WERI-Rb-1 (cell line): ENCODE measurements at regions not wholly inside any gene's neighbourhood (a gene's known extent, or its start where the extent isn't known, plus 50 kb on each side); places are given as distances from the start of the nearest gene placed in this dataset.

Source experiments
- DNase-seq: peaks from one replicate; pipeline ENCODE4 v3.0.0-alpha.2; 2020
- H3K27ac ChIP-seq: fragments of 250-450 bp; sonication (Bioruptor Pico); 2 replicates; pipeline ENCODE4 v1.5.1; 2020; ENCODE audit warnings: mild to moderate bottlenecking, moderate library complexity
- H3K27me3 ChIP-seq: fragments of 250-450 bp; sonication (Bioruptor Pico); 2 replicates; pipeline ENCODE4 v1.5.1; 2021; ENCODE audit warnings: mild to moderate bottlenecking, low read depth, moderate library complexity; ENCODE audit not compliant: insufficient read depth, severe bottlenecking
- H3K36me3 ChIP-seq: fragments of 250-450 bp; sonication (Bioruptor Pico); 2 replicates; pipeline ENCODE4 v1.5.1; 2020; ENCODE audit warnings: mild to moderate bottlenecking, moderate library complexity
- H3K4me3 ChIP-seq: 2 replicates; pipeline ENCODE4 v1.5.1; 2011; ENCODE audit warnings: low read depth, mild to moderate bottlenecking, control low read depth, low read length
- H3K9me3 ChIP-seq: fragments of 250-450 bp; sonication (Bioruptor Pico); 2 replicates; pipeline ENCODE4 v1.5.1; 2021; ENCODE audit warnings: mild to moderate bottlenecking, moderate library complexity; ENCODE audit not compliant: severe bottlenecking
- TF ChIP-seq, protein P1 (sequence below): IDR thresholded peaks from 2 replicates; pipeline ENCODE4 v1.5.1; 2011; ENCODE audit warnings: low read depth, mild to moderate bottlenecking, control low read depth, inconsistent platforms, low read length

DNA sequence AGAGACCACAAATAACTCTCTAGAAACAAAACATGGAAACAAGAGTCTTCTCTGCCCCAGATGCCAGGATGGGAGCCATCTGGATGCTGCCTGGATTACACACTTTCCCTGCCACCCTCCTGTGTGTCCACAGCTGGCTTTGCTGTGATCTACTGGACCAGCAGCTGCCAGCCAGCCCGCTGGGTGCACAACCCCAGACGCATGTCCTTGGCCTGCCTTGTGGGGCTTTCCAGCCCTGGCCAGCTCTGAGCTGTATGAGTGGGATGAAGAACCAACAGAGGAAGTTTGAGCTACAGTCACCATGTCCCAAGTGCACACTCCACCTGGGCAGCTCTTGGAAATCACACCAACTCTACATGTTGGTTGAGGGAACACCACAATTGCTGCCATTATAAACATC, 57.0 kb upstream of the TNRC6C start:
- TF ChIP-seq, protein P1, sequence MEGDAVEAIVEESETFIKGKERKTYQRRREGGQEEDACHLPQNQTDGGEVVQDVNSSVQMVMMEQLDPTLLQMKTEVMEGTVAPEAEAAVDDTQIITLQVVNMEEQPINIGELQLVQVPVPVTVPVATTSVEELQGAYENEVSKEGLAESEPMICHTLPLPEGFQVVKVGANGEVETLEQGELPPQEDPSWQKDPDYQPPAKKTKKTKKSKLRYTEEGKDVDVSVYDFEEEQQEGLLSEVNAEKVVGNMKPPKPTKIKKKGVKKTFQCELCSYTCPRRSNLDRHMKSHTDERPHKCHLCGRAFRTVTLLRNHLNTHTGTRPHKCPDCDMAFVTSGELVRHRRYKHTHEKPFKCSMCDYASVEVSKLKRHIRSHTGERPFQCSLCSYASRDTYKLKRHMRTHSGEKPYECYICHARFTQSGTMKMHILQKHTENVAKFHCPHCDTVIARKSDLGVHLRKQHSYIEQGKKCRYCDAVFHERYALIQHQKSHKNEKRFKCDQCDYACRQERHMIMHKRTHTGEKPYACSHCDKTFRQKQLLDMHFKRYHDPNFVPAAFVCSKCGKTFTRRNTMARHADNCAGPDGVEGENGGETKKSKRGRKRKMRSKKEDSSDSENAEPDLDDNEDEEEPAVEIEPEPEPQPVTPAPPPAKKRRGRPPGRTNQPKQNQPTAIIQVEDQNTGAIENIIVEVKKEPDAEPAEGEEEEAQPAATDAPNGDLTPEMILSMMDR: no peak
- DNase-seq: no peak
- Histone ChIP-seq H3K36me3 (no peaks in the 10 kb centered on the region), H3K9me3 (no peaks in the 10 kb centered on the region), H3K4me3 (no peak overlapping the region), H3K27ac (no peak overlapping the region), H3K27me3 (no peaks in the 10 kb centered on the region)

DNA sequence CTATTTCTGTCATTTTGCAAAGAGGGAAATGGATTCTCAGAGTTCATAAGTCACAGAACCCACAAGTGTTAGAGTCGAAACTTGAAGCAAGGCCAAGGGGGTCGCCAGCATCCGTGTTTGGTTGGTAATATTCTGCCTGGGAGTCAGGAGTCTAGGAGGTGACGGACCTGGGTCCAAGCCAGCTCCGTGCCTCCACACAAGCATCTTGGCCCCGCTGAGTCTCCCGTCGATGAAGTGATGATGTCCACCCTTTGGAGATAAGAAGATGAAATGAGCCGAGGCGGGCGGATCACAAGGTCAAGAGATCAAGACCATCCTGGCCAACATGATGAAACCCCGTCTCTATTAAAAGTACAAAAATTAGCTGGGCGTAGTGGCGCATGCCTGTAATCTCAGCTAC, 53.2 kb upstream of the TNRC6C start:
- no peak for DNase-seq
- Histone ChIP-seq H3K27me3 (no peaks in the 10 kb centered on the region), H3K4me3 (no peak overlapping the region), H3K9me3 (no peaks in the 10 kb centered on the region), H3K27ac (no peak overlapping the region), H3K36me3 (no peaks in the 10 kb centered on the region)
- TF ChIP-seq, protein P1: no peak

DNA sequence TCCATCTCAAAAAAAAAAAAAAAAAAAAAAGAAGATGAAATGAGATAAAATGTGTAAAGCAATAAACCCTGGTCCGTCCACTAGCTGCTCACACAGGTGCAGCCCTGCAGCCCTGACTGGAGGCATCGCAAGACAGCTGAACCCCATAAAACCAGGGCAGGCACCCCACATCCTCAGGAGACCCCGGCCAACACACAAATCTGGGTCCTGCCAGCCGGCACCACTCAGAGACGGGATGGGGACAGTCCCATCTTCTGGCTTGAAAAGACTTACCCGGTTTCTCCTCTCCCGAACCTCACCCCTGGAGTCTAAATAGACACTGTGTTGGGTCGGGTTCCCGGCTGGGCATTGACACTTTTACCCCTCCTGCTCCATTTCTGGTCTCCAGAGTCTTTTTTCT, 52.7 kb upstream of the TNRC6C start:
- H3K36me3 ChIP-seq: no peaks in the 10 kb centered on the region
- peaks cover 2% of the 10 kb centered on the region for H3K9me3 ChIP-seq
- TF ChIP-seq, protein P1: no peak
- no peak overlapping the region for H3K27ac ChIP-seq
- no peak for DNase-seq
- no peaks in the 10 kb centered on the region for H3K27me3 ChIP-seq
- H3K4me3 ChIP-seq: no peak overlapping the region

DNA sequence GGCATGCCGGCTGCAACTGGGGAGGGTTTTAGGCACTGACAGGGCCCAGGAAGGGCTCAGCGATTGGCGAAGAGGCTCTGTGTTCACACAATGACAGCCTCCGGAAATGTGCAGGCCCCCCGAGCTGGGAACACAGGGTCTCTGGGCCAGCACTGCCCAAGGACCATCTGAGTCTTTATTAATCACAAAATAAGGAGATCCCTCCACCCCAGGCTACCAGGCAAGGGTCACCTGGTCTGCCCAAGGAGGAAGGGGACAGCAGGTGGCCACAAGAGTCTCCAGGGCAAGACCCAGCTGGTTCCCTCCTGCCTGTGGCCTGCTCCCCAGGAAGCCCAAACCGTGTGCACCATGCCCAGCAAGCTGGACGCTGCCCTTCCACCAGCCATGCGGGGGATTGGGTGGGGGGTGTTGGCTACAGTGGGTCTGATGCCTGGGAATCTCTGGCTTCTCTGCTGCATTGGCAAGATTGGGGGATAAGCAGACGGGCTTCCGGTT, 52.1 kb upstream of the TNRC6C start:
- H3K4me3 ChIP-seq: no peak overlapping the region
- no peaks in the 10 kb centered on the region for H3K36me3 ChIP-seq
- TF ChIP-seq, protein P1: no peak
- no peak overlapping the region for H3K27ac ChIP-seq
- peaks cover 6% of the 10 kb centered on the region for H3K9me3 ChIP-seq
- DNase-seq: no peak
- no peaks in the 10 kb centered on the region for H3K27me3 ChIP-seq

DNA sequence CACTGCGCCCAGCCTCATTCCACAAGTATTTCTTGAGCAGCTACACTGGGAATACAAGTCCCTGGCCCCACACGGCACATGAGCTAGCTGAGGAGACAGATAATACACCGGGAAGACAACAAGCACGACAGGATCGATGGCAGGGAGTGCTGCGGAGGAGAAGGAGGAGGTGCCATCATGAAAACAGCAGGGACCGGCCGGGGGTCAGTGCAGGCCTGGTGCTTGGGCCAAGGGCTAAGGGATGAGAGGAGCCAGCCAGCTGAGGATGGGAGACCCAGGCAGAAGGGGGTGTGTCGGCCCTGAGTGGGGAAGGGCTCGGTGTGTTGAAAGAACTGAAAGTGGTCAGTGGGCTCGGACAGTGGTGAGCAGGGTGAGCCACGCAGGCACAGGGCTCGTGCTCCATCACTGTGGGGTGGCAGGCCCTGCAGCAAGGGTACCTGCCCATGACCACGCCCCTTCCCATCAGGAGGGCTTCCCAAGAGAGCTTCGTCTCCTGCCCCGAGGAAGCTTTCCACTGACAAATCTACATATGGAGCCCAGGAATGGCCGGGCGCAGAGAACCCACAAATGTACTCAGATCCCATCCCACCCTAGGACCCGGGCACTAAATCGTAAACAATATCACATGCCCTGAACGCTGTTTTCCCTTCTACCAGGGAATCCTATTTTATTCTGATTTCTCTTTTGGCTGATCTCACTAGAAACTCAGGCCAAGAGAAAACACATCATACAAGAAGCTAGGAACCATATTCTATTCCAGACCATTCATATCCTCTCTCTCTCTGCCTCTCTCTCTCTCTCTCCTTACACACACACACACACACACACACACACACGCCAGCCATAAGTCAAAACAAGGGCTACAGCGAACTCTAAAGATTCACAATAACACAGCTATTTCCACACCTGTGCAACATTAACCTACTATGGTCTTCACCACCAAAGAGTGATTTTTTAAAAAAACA, 50.7 kb upstream of the TNRC6C start:
- no peak for DNase-seq
- TF ChIP-seq, protein P1: no peak
- Histone ChIP-seq H3K4me3 (no peak overlapping the region), H3K36me3 (no peaks in the 10 kb centered on the region), H3K27me3 (no peaks in the 10 kb centered on the region), H3K9me3 (peaks cover 11% of the 10 kb centered on the region), H3K27ac (no peak overlapping the region)
